ENCODE measurements at regions not wholly inside any gene's neighbourhood (a gene's known extent, or its start where the extent isn't known, plus 50 kb on each side); places are given as distances from the start of the nearest gene placed in this dataset.

- intact Hi-C loops (cut with DNase I), result loop anchor here (5.0 to 10.0 kb wide), 3 partner anchors 249 to 596 kb away; no protein-coding TSS in a partner anchor
- 94 to 97% (median 97%) methylated on average over 4 of the region's 4 CpGs for WGBS, 3 donors
These were observed 513.9 kb upstream of the ACVR2A start for GRCh38 chr2:147330925-147331324.

GRCh38 chr2:147327613-147328012, 517.2 kb upstream of the ACVR2A start:
- H3K4me1 ChIP-seq, result no peaks in the 10 kb centered on the region
- H3K4me3 ChIP-seq, result no peak overlapping the region
- H3K27me3 ChIP-seq (ENCODE audit: insufficient read depth in 3 of 3, low read length in 2 of 3), result no peaks in the 10 kb centered on the region
- TF ChIP-seq CTCF (IDR thresholded peaks at IDR 0.05), result no peak
- 29 to 39% (median 33%) methylated on average over 6 of the region's 6 CpGs for WGBS, 3 donors
- no peak for DNase-seq
- H3K27ac ChIP-seq, result no peak overlapping the region
- no peak for ATAC-seq
- H3K36me3 ChIP-seq (ENCODE audit: insufficient read depth in 1 of 2, low read depth in 1 of 2), result no peaks in the 10 kb centered on the region
- intact Hi-C loops (cut with DNase I), result no loop called here
- no peaks in the 10 kb centered on the region for H3K9me3 ChIP-seq

More at GRCh38 chr2:147330925-147331324, 513.9 kb upstream of the ACVR2A start:
- DNase-seq (no peak), ATAC-seq (no peak)
- H3K9me3 ChIP-seq, result no peaks in the 10 kb centered on the region
- H3K4me3 ChIP-seq, result no peak overlapping the region
- TF ChIP-seq CTCF (IDR thresholded peaks at IDR 0.05), result no peak
- H3K4me1 ChIP-seq, result no peaks in the 10 kb centered on the region
- no peaks in the 10 kb centered on the region for H3K27me3 ChIP-seq (ENCODE audit: insufficient read depth in 3 of 3, low read length in 2 of 3)
- H3K27ac ChIP-seq, result no peak overlapping the region
- H3K36me3 ChIP-seq (ENCODE audit: insufficient read depth in 1 of 2, low read depth in 1 of 2), result no peaks in the 10 kb centered on the region

GRCh38 chr2:147325990-147326389, 518.8 kb upstream of the ACVR2A start:
- intact Hi-C loops (cut with DNase I), result no loop called here
- no peak for ATAC-seq
- 34 to 46% (median 35%) methylated on average over 1 of the region's 1 CpG for WGBS, 3 donors

GRCh38 chr2:147320146-147320545, 524.7 kb upstream of the ACVR2A start:
- Histone ChIP-seq H3K4me3 (no peak overlapping the region), H3K36me3 (ENCODE audit: insufficient read depth in 1 of 2, low read depth in 1 of 2) (no peaks in the 10 kb centered on the region), H3K27me3 (ENCODE audit: insufficient read depth in 3 of 3, low read length in 2 of 3) (no peaks in the 10 kb centered on the region), H3K4me1 (no peaks in the 10 kb centered on the region), H3K27ac (no peak overlapping the region), H3K9me3 (peaks cover 5% of the 10 kb centered on the region)
- DNase-seq, result no peak
- ATAC-seq, result no peak
- intact Hi-C loops (cut with DNase I), result no loop called here
- no peak for TF ChIP-seq CTCF (IDR thresholded peaks at IDR 0.05)

More at GRCh38 chr2:147325990-147326389, 518.8 kb upstream of the ACVR2A start:
- no peak for TF ChIP-seq CTCF (IDR thresholded peaks at IDR 0.05)
- Histone ChIP-seq H3K27ac (no peak overlapping the region), H3K4me3 (no peak overlapping the region), H3K4me1 (no peaks in the 10 kb centered on the region), H3K9me3 (peaks cover under 1% of the 10 kb centered on the region), H3K27me3 (ENCODE audit: insufficient read depth in 3 of 3, low read length in 2 of 3) (no peaks in the 10 kb centered on the region), H3K36me3 (ENCODE audit: insufficient read depth in 1 of 2, low read depth in 1 of 2) (no peaks in the 10 kb centered on the region)
- DNase-seq, result no peak

GRCh38 chr2:147311058-147311430, 533.8 kb upstream of the ACVR2A start:
- no peaks in the 10 kb centered on the region for H3K9me3 ChIP-seq
- no peaks in the 10 kb centered on the region for H3K4me1 ChIP-seq
- ATAC-seq (no peak), DNase-seq (no peak)
- no peaks in the 10 kb centered on the region for H3K27me3 ChIP-seq (ENCODE audit: insufficient read depth in 3 of 3, low read length in 2 of 3)
- no peaks in the 10 kb centered on the region for H3K36me3 ChIP-seq (ENCODE audit: insufficient read depth in 1 of 2, low read depth in 1 of 2)
- no peak for TF ChIP-seq CTCF (IDR thresholded peaks at IDR 0.05)
- intact Hi-C loops (cut with DNase I), result no loop called here
- H3K27ac ChIP-seq, result no peak overlapping the region
- 40 to 46% (median 44%) methylated on average over 3 of the region's 3 CpGs for WGBS, 3 donors
- no peak overlapping the region for H3K4me3 ChIP-seq

Data from psoas muscle (tissue), 7 donors.